Activated CD4-positive, alpha-beta T cell treated with anti-CD3 and anti-CD28 coated beads, Interleukin-2, amount 50 U/mL, for 24 hours (primary cell): ENCODE measurements at regions not wholly inside any gene's neighbourhood (a gene's known extent, or its start where the extent isn't known, plus 50 kb on each side); places are given as distances from the start of the nearest gene placed in this dataset.
A peak's percentile ranks its signal among the peaks of the same experiment; 100 is the strongest.
"Not testable (repeated sequence)": the region's sequence is repeated elsewhere in the genome, so short reads cannot be mapped to it uniquely, and the experiment has no call there.

Experiments
- DNase-seq, 2 donors: peaks; one replicate each; pipeline ENCODE4 v3.0.0-alpha.2; 2020; ENCODE audit warnings: low read depth in 1 of 2, low spot score in 1 of 2

DNA sequence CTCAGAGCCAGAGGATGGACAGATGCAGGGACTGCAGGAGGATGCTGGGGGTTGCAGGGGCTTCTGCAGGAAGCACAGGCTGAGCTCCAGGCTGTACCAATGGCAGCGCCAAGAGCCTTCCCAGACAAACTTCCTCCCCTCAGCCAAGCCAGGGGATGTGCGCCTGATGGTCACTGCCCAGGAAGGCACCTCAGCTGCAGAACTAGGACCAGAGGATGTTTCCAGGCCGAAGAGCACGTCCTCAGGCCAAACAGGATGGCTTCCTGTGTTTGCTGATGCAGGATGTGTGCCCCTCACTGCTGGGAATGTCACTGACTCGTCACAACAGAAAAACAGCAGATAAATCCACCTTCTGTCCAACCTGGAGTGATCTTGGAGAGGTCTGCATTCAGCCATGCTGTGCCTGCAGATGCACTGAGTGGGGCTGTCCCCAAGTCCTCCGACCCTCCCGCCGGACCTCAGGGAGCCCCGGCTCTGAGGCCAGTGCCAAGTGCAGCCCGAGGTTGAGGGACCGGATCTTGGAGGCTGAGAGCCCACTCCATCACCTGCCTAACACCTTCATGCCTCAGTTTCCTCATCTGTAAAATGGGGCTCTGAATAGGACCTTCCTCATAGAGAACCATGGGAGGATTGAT lies 152.5 kb upstream of the CHST15 start:
- no peak for DNase-seq

DNA sequence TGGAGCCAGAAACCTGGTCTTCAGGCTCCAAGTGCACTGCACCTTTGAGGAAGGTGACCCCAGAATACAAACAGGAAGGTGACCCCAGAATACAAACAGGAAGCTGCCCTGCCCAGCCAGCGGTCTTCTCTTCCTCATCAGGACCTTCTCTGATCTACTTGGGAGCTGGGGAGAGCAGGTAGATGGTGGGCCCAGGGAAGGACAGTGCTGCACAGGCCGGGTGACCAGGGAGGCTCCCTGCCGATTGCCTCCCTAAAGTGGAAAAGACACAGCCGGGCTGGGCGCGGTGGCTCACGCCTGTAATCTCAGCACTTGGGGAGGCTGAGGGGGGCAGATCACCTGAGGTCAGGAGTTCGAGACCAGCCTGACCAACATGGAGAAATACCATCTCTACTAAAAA lies 151.8 kb upstream of the CHST15 start:
- DNase-seq = no peak

DNA sequence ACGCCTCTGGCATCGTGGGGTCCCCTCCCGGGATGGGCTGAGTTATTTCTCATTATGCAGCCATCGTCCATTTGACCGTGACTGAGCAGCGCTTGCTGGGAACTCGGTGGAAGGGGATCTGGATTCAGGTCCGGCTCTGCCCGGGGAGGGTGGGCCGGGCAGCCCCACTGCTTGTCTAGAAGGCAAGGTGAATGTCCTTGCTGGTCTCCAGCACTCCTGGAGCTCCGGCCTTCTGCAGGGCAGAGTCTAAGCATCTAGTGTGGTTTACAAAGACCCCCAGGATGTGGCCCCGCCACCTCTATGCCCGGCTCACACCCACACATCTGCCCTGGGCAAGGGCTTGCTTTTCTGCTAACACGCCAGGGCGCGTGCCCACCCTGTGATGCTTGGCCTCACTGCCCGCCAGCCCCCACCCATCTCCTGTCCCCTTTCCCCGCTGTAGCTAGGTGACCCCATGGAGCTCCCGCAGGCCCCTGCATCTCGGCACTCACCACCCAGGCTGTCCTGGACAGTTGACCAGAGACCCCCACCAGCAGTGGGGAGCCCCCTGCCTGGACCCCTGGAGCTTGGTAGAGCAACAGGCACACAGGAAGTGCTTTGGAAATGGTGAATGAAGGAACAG lies 151.0 kb upstream of the CHST15 start:
- no peak for DNase-seq

DNA sequence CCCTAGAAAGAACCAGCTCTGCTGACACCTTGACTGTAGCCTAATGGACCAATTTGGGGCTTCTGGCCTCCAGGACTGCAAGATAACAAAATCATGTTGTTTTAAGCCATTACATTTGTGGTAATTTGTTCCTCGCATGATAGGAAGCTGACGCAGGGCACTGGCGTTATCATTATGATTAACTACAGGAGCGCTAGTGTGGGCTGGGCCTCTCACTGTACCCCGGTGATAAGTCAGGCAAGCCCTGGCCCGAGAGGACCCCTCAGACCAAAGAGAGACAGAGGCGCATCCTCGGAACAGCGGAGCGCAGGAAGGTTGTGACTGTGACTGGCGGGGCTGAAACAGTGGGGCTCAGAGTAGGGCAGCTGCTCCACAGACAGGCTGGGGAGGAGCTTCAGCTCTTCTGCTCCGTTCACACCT lies 150.3 kb upstream of the CHST15 start:
- no peak for DNase-seq

DNA sequence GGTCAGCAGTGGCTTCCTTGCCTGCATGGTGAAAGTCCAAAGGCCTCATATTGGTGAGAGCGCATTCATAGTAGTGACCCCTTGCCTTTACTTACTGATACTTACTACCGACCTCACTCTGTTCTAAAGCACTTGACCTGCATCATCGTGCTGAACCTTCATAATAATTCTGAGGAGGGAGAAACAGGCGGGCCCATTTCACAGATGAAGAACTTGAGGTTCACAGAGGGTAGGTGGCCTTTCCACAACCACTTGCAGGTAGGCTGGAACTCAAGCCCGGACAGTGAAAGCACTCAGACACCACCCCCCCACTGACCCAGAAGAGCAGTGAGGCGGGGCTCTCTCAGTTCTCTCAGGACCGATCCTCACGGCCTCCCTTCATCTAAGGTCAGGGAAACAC lies 149.4 kb upstream of the CHST15 start:
- DNase-seq = no peak

DNA sequence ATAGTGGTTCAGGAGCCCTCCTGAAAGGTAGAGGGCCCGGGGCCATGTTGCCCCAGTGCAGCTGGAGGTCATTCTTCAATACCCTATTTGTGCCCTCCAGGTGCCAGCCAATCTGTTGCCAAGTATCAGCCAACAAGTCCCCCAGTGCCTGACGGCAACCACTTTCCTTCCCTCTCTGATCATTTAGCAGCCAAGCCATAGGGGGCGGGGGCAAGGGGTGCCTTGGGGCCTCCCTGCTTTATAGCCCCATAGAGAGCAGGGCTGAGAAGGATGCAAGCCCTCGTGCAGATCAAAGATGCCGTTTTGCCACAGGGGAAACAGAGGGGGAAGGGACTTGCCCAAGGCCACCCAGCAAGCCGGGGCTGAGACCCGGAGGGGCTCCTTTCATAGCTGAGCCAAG lies 149.0 kb upstream of the CHST15 start:
- no peak for DNase-seq

DNA sequence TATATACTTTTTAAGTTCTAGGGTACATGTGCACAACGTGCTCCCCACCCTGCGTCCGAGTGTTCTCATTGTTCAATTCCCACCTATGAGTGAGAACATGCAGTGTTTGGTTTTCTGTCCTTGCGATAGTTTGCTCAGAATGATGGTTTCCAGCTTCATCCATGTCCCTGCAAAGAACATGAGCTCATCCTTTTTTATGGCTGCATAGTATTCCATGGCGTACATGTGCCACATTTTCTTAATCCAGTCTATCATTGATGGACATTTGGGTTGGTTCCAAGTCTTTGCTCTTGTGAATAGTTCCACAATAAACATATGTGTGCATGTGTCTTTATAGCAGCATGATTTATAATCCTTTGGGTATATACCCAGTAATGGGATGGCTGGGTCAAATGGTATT lies 148.1 kb upstream of the CHST15 start:
- not testable (repeated sequence) for DNase-seq

DNA sequence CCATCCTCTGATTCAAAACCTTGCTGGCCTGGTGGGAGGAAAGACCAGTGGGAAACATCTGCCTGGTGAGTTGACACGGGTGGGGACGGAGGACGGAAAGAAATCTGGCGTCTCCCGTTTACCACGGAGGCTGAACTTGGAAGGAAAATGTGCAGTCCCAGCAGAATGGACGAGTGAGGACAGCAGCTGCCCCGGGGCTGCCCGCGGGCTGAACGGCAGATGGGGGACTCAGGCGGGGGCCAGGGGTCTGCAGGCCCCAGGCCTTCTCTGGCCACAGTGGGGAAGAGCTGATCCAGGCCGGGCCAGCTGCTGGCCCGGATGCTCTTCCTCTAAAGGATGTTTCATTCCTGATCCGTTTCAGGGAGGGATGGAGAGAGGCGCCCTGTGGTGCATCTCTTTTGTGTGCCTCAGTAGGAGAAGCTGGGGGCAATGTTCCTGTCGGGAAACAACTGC lies 147.5 kb upstream of the CHST15 start:
- DNase-seq = no peak

DNA sequence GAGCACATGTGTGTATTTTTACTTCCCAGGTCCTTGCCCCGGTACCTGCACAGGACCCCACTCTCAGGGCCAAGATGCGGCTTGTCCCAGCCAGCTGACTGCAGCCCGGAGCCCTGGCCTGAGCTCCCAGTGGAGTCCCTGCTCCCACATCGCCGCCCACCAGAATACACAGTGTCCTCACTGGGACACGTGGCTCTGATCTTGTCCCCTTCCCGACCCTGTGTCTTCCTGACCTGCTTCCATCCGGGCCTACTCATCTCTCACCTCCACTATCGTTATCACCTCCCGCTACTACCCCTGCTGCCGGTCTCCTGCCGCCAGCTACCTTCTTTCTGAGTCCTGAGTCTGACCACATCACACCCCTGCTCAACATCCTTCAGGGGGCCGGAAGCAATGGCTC lies 146.3 kb upstream of the CHST15 start:
- DNase-seq = no peak

DNA sequence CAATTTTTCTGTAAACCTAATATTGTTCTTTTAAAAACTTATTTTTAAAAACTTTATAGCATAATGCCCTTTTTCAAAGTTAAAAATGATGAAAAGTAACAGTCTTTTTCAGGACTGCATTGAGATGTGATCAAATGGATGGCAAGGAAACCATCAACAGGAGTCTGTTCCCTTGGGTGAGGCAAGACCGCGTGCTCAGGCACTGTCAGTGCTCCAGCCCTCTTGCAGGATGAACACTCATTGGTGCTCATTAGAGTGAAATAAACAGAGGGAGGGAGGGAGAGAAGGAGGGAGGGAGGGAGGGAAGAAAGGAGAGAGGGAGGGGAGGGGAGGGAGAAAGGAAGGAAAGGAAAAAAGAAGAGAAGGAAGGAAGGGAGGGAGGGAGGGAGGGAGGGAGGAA lies 145.7 kb upstream of the CHST15 start:
- DNase-seq = no peak

DNA sequence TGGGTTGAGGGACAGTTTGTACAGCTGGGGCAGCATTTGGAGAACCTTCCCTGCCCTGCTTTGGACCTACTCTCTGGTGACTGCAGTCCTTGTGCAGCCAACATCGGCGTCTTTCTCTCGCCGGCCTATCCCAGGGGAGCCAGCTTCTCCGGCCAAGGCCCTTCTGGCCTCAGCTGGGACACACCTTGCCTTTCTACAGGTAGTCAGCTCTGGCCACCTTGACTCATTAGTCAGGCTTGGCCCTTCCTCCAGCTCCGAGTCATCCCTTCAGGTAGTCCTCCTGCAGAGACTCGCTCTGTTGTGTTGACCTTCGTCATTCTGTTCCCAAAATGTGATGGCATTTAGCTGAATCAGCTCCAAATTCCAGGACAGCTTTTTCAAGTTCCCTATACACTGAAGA lies 145.0 kb upstream of the CHST15 start:
- no peak for DNase-seq

DNA sequence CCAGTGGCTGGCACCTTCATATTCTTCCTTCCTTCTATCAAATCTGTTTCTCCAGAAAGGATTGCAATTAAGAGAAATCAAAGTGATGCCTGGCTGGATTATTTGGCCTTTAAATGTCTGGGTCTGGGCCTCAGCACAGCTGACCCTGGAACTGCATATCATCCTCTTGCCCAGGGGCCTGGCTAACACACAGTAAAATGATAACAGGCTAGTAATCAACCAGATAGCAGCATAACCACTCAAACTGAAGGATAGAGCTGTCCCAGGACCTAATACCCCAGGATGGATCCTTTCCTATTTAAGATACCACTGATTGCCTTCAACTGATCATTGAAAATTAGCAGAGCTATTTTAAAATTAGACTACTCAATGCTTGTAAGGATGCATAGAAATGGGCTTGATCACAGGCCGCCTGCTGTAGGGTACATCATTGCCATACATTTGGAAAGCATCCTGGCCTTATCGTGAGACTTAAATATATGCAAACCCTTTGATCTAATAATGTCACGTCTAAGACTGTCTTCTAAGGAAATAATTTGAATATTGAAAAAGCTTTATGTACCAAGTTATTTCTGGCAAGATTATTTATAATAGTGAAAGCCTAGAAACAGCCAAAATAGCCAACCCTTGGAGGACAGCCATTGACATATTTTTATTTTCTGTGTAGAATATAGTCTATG lies 144.0 kb upstream of the CHST15 start:
- no peak for DNase-seq

DNA sequence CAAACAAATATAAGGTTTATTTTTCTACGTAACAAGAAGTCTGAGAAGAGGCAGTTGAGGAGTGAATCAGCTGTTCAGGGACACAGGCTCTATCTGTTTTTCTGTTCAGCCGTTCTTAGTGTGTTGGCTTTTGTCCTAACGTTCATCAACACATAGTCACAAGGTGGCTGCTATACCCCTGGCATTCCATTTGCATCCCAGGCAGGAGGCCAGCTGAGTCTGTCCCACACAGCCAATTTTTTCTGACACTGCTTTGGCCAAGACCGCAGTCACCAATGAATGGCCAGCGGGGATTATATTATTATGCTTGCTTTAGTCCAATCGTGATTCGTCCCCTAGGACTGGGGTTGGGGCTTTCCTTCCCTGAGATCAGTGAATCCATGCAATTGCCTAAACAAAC lies 143.4 kb upstream of the CHST15 start:
- DNase-seq = no peak

DNA sequence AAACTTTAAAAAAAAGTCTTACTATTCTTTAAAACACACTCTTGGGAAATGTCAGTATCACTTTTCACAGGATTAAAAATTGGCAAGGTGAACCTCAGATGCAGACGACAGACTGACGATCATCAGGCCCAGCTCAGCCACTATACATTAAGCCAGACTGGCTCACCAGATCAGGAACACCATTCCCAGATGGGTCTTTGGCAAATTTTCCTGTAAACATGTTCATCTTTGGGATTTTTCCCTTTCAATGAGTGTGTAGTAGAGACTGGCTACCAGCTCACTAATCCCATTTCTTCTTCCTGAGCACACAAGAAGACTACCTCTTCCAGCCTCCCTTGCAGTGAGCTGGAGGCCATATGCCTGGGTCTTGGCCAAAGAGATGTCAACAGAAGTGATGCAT lies 142.7 kb upstream of the CHST15 start:
- DNase-seq = no peak

DNA sequence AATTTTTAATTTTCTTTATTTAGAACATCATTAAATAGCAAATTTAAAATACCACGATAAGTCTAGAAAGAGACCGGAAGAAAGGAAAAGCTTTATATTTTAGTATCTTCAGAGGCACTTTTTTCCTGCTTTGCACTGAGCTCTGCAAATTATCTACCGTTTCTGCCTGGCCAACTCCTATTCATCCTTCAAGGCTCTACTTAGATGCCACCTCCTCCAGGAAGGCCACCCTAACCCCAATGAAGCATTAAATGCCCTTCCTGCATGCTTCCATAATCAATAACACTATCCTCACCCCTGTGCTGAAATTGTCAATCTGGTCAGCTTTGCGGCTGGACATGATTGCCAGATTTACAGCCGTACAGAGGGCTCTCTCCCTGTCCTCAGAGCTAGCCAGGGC lies 141.8 kb upstream of the CHST15 start:
- no peak for DNase-seq

DNA sequence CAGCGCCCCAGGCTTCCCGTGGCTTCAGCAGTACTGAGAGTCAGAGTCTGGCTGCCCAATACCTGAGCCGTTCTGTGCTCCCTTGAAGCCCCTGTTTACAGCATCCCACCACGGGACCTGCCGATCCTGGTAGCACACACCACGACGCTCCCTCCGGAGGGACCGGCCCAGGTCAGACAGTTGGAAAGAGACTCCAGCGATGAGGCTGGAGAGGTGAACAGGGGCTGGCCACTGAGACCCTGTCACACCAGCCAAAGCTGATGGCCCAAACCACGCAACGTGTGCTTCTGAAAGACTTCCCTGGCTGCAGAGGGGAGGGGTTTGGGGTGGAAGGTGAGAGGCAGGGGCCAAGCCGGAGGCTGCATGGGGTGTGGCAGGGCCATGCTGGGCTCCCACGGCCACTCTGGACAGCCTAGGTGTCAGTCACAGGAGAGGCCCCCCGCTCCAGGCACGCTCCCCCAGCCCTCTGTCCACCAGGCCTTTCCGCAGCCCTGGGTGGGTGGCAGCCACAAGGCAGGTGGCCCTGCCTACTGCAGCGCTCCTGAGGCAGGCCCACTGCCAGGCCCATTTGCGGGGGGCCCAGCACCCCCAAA lies 140.2 kb upstream of the CHST15 start:
- DNase-seq = no peak

DNA sequence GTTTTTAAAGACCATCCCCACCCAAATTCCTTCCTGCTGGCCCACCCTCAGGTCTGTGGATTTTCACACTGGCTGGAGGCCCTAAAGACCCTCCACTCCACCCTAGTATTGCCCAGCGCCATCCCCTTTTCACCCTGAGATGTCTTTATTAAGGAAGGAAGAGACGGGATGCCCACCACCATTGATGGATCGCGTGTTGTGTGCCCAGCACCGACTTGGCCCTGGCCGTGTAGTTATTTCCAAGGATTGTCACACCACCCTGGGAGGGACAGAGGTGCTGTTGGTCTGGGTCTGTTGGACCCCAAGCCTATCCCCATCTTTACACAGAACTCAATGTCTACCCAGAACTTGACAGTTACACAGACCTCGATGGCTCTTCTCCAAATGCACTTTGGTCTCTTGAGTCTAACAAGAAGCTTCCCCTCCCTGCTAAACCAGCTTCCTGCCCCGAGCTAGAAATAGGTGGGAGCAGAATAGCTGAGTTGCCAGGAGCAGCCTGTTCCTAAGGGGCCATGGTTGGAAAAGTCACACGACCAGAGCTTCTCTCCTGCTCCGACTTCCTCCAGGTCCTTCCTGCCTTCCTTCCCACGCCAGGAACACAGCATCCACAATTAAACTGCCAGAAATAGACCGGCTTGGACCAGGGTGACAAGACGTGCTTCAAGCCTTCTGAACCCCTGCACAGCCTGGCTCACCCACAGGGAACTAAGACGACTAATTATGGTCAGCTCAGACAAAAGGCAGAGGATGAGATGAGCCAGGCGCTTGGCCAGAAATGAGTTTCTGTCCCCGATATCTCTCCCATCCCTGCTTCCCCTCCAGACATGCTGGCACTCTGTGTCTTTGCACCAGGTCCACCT lies 139.5 kb upstream of the CHST15 start:
- no peak for DNase-seq

DNA sequence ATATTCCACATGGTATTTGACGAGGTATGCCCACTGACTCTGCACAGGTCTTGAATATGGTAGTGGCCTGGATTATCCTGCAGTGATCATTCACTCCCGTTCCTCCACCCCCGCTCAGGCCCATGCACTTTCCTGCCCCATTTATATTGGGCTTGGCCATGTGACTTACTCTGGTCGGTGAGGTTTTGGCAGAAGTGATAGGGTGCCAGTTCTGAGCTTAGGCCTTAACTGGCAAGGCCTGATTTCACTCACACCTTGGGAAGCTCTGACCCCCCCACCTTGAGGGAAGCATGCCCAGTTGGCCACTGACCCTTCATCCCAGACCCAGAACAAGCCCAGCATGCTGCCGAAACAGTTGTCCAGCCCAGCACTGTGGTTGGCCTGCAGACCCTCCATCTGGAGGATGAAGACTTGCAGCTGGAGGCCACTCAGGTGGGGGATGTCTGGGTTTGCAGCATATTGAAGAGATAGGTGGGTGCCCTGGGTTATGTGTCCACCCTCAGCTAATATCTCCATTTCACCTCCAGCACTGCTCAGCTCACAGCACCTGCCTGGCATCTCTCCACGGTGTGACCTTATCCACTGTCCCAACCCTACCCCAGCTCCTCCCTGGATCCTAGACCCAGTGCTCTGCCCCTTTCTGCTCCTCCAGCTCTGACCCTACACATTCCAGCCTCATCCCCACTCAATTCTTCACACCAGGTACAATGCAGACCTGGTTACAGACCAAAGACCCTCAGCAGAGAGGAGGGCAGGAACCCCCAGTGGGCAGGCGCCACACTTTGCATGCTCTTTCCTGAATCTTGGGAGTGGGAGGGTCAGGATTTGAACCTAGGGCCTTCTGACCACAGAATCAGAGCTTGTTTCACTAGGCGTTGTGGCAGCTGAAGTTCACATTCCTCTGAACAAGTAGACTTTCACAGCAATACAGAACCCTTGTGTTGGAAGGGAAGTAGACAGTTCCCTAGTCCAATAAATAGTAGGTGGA lies 138.1 kb upstream of the CHST15 start:
- DNase-seq = peak in 1 of 2 donors; percentile 13

DNA sequence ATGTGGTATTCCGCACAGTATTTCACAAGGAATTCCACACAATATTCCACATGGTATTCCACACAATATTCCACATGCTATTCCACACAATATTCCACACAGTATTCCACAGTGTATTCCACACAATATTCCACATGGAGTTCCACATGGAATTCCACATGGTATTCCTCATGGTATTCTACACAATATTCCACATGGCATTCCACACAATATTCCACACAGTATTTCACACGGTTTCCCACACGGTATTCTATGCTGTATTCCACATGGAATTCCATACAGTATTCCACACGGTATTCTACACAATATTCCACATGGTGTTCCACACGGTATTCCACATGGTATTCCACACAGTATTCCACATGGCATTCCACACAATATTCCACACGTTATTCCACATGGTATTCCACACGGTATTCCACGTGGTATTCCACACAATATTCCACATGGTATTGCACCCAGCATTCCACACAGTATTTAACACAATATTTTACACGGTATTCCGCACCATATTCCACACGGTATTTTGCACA lies 137.3 kb upstream of the CHST15 start:
- no peak for DNase-seq
